GM23248 (cell line): ENCODE measurements at regions not wholly inside any gene's neighbourhood (a gene's known extent, or its start where the extent isn't known, plus 50 kb on each side); places are given as distances from the start of the nearest gene placed in this dataset.

Source experiments
- DNase-seq: peaks from one replicate; pipeline ENCODE4 v3.0.0-alpha.2; 2015
- H2AFZ ChIP-seq: fragments of 200-600 bp; sonication (generic); 2 replicates; pipeline ENCODE4 v1.6.1; 2016; ENCODE audit warnings: antibody characterized with exemption
- H3F3A ChIP-seq: fragments of 200-600 bp; sonication (generic); 2 replicates; pipeline ENCODE4 v1.6.1; 2016; ENCODE audit warnings: mild to moderate bottlenecking, antibody characterized with exemption, mixed run types; ENCODE audit not compliant: insufficient read depth
- H3K27ac ChIP-seq: fragments of 200-600 bp; sonication (generic); 2 replicates; pipeline ENCODE4 v1.5.1; 2016; ENCODE audit warnings: mild to moderate bottlenecking
- H3K27me3 ChIP-seq: fragments of 200-600 bp; sonication (generic); replicated peaks from 2 replicates; pipeline ENCODE4 v1.6.1; 2016; ENCODE audit warnings: mild to moderate bottlenecking; ENCODE audit not compliant: insufficient read depth
- H3K36me3 ChIP-seq: fragments of 200-600 bp; sonication (generic); 2 replicates; pipeline ENCODE4 v1.6.1; 2016; ENCODE audit warnings: low read depth, mild to moderate bottlenecking
- H3K4me1 ChIP-seq: fragments of 200-600 bp; sonication (generic); 2 replicates; pipeline ENCODE4 v1.6.1; 2016; ENCODE audit warnings: mild to moderate bottlenecking; ENCODE audit not compliant: insufficient read depth
- H3K4me2 ChIP-seq: fragments of 200-600 bp; sonication (generic); one replicate; pipeline ENCODE4 v1.6.1; 2016; ENCODE audit warnings: mild to moderate bottlenecking; ENCODE audit not compliant: unreplicated experiment
- H3K4me3 ChIP-seq: fragments of 200-600 bp; sonication (generic); 2 replicates; pipeline ENCODE4 v1.5.1; 2016; ENCODE audit warnings: mild to moderate bottlenecking
- H3K79me2 ChIP-seq: fragments of 200-600 bp; sonication (generic); 2 replicates; pipeline ENCODE4 v1.6.1; 2016; ENCODE audit warnings: mild to moderate bottlenecking; ENCODE audit not compliant: insufficient read depth
- H3K9ac ChIP-seq: fragments of 200-600 bp; sonication (generic); 2 replicates; pipeline ENCODE4 v1.6.1; 2016; ENCODE audit warnings: mild to moderate bottlenecking
- H3K9me2 ChIP-seq: fragments of 200-600 bp; sonication (generic); 2 replicates; pipeline ENCODE4 v1.6.1; 2016; ENCODE audit warnings: mixed run types, mild to moderate bottlenecking, moderate library complexity; ENCODE audit not compliant: insufficient read depth
- H3K9me3 ChIP-seq: fragments of 200-600 bp; sonication (generic); one replicate; pipeline ENCODE4 v1.6.1; 2017; ENCODE audit warnings: low read depth
- H4K20me1 ChIP-seq: fragments of 200-600 bp; sonication (generic); 2 replicates; pipeline ENCODE4 v1.6.0; 2016; ENCODE audit not compliant: insufficient read depth
- EZH2 ChIP-seq: fragments of 200-600 bp; sonication (generic); IDR thresholded peaks from 2 replicates; pipeline ENCODE4 v1.6.1; 2018; ENCODE audit warnings: antibody characterized with exemption, mild to moderate bottlenecking; ENCODE audit not compliant: insufficient read depth, poor library complexity, severe bottlenecking
- EZH2phosphoT487 ChIP-seq: fragments of 200-600 bp; sonication (generic); IDR thresholded peaks from 2 replicates; pipeline ENCODE4 v1.6.1; 2018; ENCODE audit warnings: antibody characterized with exemption, moderate library complexity, mild to moderate bottlenecking, low read depth; ENCODE audit not compliant: insufficient read depth
- WGBS, 2 experiments: methylation state at CpG; one replicate each; pipeline ENCODE4 v1.1.6; 2015 to 2017; ENCODE audit warnings: low lambda C conversion rate in 2 of 2, low coverage in 1 of 2; ENCODE audit errors: missing lambda C conversion rate in 2 of 2; 5-methylcytosine and 5-hydroxymethylcytosine counted together
- in situ Hi-C: fragments of 300-500 bp; cut with MboI; formaldehyde crosslinking; loops from 2 replicates; pipeline ENCODE4 v1.15.0; 2020

DNA sequence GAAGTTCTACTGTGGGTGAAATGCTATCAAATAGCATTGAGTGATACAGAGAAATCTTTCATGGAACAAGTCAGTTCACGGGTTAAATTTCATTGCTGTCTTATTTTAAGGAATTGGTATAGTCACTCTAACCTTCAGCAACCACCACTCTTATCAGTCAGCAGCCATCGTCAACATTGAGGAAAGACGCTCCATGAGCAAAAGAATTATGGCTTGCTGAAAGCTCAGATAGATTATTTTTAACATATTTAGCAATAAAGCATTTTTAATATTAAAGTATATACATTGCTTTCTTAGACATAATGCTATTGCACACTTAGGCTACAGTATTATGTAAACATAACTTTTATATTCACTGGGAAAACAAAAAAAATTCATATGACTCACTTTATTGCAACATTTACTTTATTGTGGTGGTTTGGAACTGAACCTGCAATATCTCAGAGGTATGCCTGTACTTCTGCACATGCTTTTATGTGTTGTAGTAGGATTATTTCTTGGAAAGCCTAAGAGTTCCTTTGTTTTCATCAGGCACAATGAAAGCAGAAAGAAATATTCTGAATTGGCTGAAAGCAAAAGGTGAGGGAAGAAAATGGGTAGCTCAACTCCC, 586.7 kb downstream of the GBA3 start:
- no peak for DNase-seq
- H3K36me3 ChIP-seq, result no peaks in the 10 kb centered on the region
- no peak overlapping the region for H3K27ac ChIP-seq
- H3K4me2 ChIP-seq, result no peak overlapping the region
- no peak overlapping the region for H3K9ac ChIP-seq
- H3K4me3 ChIP-seq, result no peak overlapping the region
- no peaks in the 10 kb centered on the region for H3K27me3 ChIP-seq
- no peak for TF ChIP-seq EZH2
- TF ChIP-seq EZH2phosphoT487, result no peak
- in situ Hi-C loops, result no loop called here
- WGBS, 2 experiments, result 59 to 67% methylated on average over 3 of the region's 3 CpGs
- no peaks in the 10 kb centered on the region for H3K79me2 ChIP-seq
- H2AFZ ChIP-seq, result no peak overlapping the region
- H3K9me2 ChIP-seq, result no peaks in the 10 kb centered on the region
- no peaks in the 10 kb centered on the region for H3F3A ChIP-seq
- H3K9me3 ChIP-seq, result no peaks in the 10 kb centered on the region
- no peaks in the 10 kb centered on the region for H3K4me1 ChIP-seq
- H4K20me1 ChIP-seq, result no peaks in the 10 kb centered on the region

- H3K27ac ChIP-seq, result no peak overlapping the region
- no peaks in the 10 kb centered on the region for H3K9me3 ChIP-seq
- H3K27me3 ChIP-seq, result no peaks in the 10 kb centered on the region
- 59 to 66% methylated on average over 2 of the region's 2 CpGs for WGBS, 2 experiments
- no peak for DNase-seq
- in situ Hi-C loops, result no loop called here
- no peaks in the 10 kb centered on the region for H3K79me2 ChIP-seq
- TF ChIP-seq EZH2phosphoT487 (no peak), EZH2 (no peak)
- H3K4me3 ChIP-seq, result no peak overlapping the region
- no peak overlapping the region for H2AFZ ChIP-seq
- no peaks in the 10 kb centered on the region for H3K36me3 ChIP-seq
- no peak overlapping the region for H3K4me2 ChIP-seq
- H4K20me1 ChIP-seq, result no peaks in the 10 kb centered on the region
- no peaks in the 10 kb centered on the region for H3K9me2 ChIP-seq
- no peaks in the 10 kb centered on the region for H3K4me1 ChIP-seq
- no peaks in the 10 kb centered on the region for H3F3A ChIP-seq
- H3K9ac ChIP-seq, result no peak overlapping the region
Observed at GRCh38 chr4:23278845-23279244, 586.1 kb downstream of the GBA3 start.

GRCh38 chr4:23276076-23276475, 583.3 kb downstream of the GBA3 start:
- in situ Hi-C loops, result no loop called here
- 16 to 19% methylated on average over 3 of the region's 3 CpGs for WGBS, 2 experiments
- H3K36me3 ChIP-seq, result no peaks in the 10 kb centered on the region

DNA sequence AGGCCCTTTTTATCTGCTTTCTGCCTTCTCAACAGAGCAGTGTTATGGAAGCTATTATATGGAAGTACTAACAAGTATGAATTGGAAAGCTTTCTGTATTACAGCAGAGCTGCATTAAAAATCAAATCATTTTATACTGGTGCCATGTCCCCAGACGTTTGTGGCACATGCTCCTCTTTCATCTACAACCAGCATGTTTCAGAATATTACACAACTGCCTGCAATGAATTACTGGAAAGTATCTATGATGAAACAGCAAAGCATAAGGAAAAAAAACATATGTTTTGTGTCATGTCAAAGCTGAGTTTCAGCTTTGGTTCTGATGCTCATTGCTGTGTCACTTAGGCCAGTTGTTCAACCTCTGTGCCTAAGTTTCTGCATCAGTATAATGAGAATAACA, 576.8 kb downstream of the GBA3 start:
- in situ Hi-C loops, result no loop called here
- Histone ChIP-seq H3F3A (no peaks in the 10 kb centered on the region), H3K27me3 (no peaks in the 10 kb centered on the region), H3K27ac (no peak overlapping the region), H3K4me1 (no peaks in the 10 kb centered on the region), H2AFZ (no peak overlapping the region), H3K9me3 (no peaks in the 10 kb centered on the region), H4K20me1 (no peaks in the 10 kb centered on the region), H3K4me3 (no peak overlapping the region), H3K4me2 (no peak overlapping the region), H3K79me2 (no peaks in the 10 kb centered on the region), H3K9me2 (no peaks in the 10 kb centered on the region), H3K9ac (no peak overlapping the region), H3K36me3 (no peaks in the 10 kb centered on the region)
- TF ChIP-seq EZH2, result no peak
- 0% methylated on average over 1 of the region's 1 CpG for WGBS, 2 experiments
- DNase-seq, result no peak

More at GRCh38 chr4:23276076-23276475, 583.3 kb downstream of the GBA3 start:
- Histone ChIP-seq H3K9me2 (no peaks in the 10 kb centered on the region), H2AFZ (no peak overlapping the region), H3K9ac (no peak overlapping the region), H3K9me3 (no peaks in the 10 kb centered on the region), H3K27ac (no peak overlapping the region), H3K4me3 (no peak overlapping the region), H4K20me1 (no peaks in the 10 kb centered on the region), H3K79me2 (no peaks in the 10 kb centered on the region), H3K27me3 (no peaks in the 10 kb centered on the region), H3K4me2 (no peak overlapping the region), H3F3A (no peaks in the 10 kb centered on the region), H3K4me1 (no peaks in the 10 kb centered on the region)
- TF ChIP-seq EZH2phosphoT487, result no peak
- DNase-seq, result no peak
